ENCODE measurements at regions not wholly inside any gene's neighbourhood (a gene's known extent, or its start where the extent isn't known, plus 50 kb on each side); places are given as distances from the start of the nearest gene placed in this dataset.

DNA sequence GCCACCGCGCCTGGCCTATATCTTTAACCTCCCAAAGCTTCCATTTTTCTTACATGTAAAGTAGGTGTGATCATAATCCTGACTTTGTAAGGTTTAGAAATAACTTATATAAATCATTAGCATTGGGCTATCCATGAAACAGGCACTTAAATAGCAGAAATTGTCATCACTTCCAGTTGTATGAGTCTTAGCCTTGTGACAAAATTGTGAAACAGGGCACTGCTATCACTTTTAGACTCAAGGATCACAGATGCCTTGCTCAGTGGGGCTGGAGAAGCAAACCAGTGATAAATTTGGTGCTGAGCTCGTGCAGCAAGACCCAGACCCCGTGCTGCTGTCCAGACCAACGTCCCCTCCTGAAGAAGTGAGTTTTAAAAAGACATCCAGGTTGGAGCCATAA, 209.7 kb downstream of the KATNAL1 start:
- Mint-ChIP-seq H3K9me3 (ENCODE audit: unreplicated experiment) (no peaks in the 10 kb centered on the region), H3K4me1 (ENCODE audit: insufficient read depth, unreplicated experiment) (no peaks in the 10 kb centered on the region), H3K4me3 (ENCODE audit: unreplicated experiment) (no peak overlapping the region), H3K27me3 (ENCODE audit: insufficient read depth, unreplicated experiment) (no peaks in the 10 kb centered on the region), H3K36me3 (ENCODE audit: insufficient read depth, unreplicated experiment) (no peaks in the 10 kb centered on the region), H3K27ac (ENCODE audit: low read depth, unreplicated experiment) (no peak overlapping the region)
- BruUV-seq (replicated peaks) = no TSS peak
- intact Hi-C loops (cut with micrococcal nuclease) = no loop called here
- CTCF ChIA-PET = interaction anchor here (0.6 to 1.2 kb wide), 4 partner anchors 15 to 571 kb away, joined by 3 to 5 read pairs (median 3); no protein-coding TSS in a partner anchor
- POLR2A ChIA-PET = no interaction called here
- TF ChIP-seq, protein P1, sequence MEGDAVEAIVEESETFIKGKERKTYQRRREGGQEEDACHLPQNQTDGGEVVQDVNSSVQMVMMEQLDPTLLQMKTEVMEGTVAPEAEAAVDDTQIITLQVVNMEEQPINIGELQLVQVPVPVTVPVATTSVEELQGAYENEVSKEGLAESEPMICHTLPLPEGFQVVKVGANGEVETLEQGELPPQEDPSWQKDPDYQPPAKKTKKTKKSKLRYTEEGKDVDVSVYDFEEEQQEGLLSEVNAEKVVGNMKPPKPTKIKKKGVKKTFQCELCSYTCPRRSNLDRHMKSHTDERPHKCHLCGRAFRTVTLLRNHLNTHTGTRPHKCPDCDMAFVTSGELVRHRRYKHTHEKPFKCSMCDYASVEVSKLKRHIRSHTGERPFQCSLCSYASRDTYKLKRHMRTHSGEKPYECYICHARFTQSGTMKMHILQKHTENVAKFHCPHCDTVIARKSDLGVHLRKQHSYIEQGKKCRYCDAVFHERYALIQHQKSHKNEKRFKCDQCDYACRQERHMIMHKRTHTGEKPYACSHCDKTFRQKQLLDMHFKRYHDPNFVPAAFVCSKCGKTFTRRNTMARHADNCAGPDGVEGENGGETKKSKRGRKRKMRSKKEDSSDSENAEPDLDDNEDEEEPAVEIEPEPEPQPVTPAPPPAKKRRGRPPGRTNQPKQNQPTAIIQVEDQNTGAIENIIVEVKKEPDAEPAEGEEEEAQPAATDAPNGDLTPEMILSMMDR (IDR thresholded peaks at IDR 0.05; ENCODE audit: unreplicated experiment) = no peak
- DNase-seq (ENCODE audit: unreplicated experiment) = no peak

DNA sequence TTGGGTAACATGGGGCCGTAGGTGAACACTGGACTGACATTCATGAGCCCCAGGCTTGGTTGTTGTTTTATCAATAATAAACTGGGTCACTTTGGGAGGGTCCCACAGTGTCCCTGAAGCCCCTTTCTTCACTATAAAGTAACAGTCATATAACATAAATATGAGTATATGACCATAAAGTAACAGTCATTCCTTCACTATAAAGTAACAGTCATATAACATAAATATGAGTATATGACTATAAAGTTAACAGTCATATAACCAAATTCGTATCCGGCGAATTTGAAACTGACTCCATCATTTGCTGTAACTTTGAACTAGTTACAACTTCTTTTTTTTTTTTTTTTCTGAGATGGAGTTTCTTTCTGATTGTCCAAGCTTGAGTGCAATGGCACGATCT, 210.3 kb downstream of the KATNAL1 start:
- Mint-ChIP-seq H3K4me1 (ENCODE audit: insufficient read depth, unreplicated experiment) (no peaks in the 10 kb centered on the region), H3K4me3 (ENCODE audit: unreplicated experiment) (no peak overlapping the region), H3K27me3 (ENCODE audit: insufficient read depth, unreplicated experiment) (no peaks in the 10 kb centered on the region), H3K9me3 (ENCODE audit: unreplicated experiment) (no peaks in the 10 kb centered on the region), H3K27ac (ENCODE audit: low read depth, unreplicated experiment) (no peak overlapping the region), H3K36me3 (ENCODE audit: insufficient read depth, unreplicated experiment) (no peaks in the 10 kb centered on the region)
- DNase-seq (ENCODE audit: unreplicated experiment) = no peak
- ChIA-PET POLR2A (no interaction called here), CTCF (interaction anchor here (0.9 to 1.2 kb wide), 2 partner anchors 33 to 103 kb away, joined by 3 read pairs; no protein-coding TSS in a partner anchor)
- BruUV-seq (replicated peaks) = no TSS peak
- intact Hi-C loops (cut with micrococcal nuclease) = no loop called here
- TF ChIP-seq, protein P1 (IDR thresholded peaks at IDR 0.05; ENCODE audit: unreplicated experiment) = no peak

DNA sequence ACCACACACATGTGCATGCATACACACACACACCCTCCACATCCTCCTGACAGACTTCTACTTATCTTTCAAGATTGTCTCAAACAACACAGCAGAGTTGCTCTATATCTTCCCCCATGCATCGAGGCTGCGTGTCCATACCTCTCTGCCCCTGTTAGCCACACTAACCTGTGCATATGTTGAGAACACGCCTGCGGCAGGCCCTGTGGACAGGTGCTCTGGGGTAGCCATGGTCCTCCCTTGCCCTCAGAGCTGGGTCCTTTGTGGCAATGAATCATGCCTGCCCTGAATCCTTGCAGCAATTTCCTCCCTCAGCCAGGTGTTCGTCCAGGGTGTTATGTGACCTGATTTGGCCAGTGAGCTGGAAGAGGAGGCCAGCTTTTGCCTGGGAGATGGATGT, 213.3 kb downstream of the KATNAL1 start:
- no peak for DNase-seq (ENCODE audit: unreplicated experiment)
- Mint-ChIP-seq H3K27me3 (ENCODE audit: insufficient read depth, unreplicated experiment) (no peaks in the 10 kb centered on the region), H3K4me3 (ENCODE audit: unreplicated experiment) (no peak overlapping the region), H3K9me3 (ENCODE audit: unreplicated experiment) (no peaks in the 10 kb centered on the region), H3K27ac (ENCODE audit: low read depth, unreplicated experiment) (no peak overlapping the region), H3K4me1 (ENCODE audit: insufficient read depth, unreplicated experiment) (no peaks in the 10 kb centered on the region), H3K36me3 (ENCODE audit: insufficient read depth, unreplicated experiment) (no peaks in the 10 kb centered on the region)
- no TSS peak for BruUV-seq (replicated peaks)
- ChIA-PET CTCF (interaction anchor here (0.6 kb wide), 1 partner anchor 300 kb away, joined by 3 read pairs; no protein-coding TSS in a partner anchor), POLR2A (no interaction called here)
- intact Hi-C loops (cut with micrococcal nuclease) = no loop called here
- TF ChIP-seq, protein P1 (IDR thresholded peaks at IDR 0.05; ENCODE audit: unreplicated experiment) = no peak

DNA sequence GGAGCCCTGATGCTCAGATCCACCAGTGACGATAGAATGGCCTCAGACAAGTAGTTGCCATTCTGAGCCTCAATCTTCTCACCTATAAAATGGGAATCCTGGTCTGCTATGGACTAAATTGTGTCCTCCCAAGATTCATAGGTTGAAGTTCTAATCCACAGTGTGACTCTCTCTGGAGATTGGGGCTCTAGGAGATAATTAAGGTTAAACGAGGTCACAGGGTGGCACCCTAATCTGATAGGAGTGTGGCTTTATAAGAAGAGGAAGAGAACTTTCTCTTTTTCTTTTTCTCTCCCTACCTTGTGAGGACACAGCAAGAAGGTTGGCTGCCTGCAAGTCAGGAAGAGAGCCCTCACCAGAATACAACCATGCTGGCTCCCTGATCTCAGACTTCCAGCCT, 214.1 kb downstream of the KATNAL1 start:
- intact Hi-C loops (cut with micrococcal nuclease) = no loop called here
- no peaks in the 10 kb centered on the region for H3K4me1 Mint-ChIP-seq (ENCODE audit: insufficient read depth, unreplicated experiment)
- H3K27ac Mint-ChIP-seq (ENCODE audit: low read depth, unreplicated experiment) = no peak overlapping the region
- no peak overlapping the region for H3K4me3 Mint-ChIP-seq (ENCODE audit: unreplicated experiment)
- POLR2A ChIA-PET = interaction anchor here (1.0 kb wide), 1 partner anchor 17 kb away, joined by 3 read pairs; no protein-coding TSS in a partner anchor
- CTCF ChIA-PET = no interaction called here
- H3K36me3 Mint-ChIP-seq (ENCODE audit: insufficient read depth, unreplicated experiment) = no peaks in the 10 kb centered on the region
- no TSS peak for BruUV-seq (replicated peaks)
- TF ChIP-seq, protein P1 (IDR thresholded peaks at IDR 0.05; ENCODE audit: unreplicated experiment) = no peak
- no peak for DNase-seq (ENCODE audit: unreplicated experiment)
- H3K9me3 Mint-ChIP-seq (ENCODE audit: unreplicated experiment) = no peaks in the 10 kb centered on the region
- no peaks in the 10 kb centered on the region for H3K27me3 Mint-ChIP-seq (ENCODE audit: insufficient read depth, unreplicated experiment)

Measured in MCF 10A (cell line).